Activated CD4-positive, alpha-beta memory T cell treated with anti-CD3 and anti-CD28 coated beads, Interleukin-2, amount 10 ng/mL, durations not matched to agents 7 days and 5 days (primary cell): ENCODE measurements at regions not wholly inside any gene's neighbourhood (a gene's known extent, or its start where the extent isn't known, plus 50 kb on each side); places are given as distances from the start of the nearest gene placed in this dataset.
"Not testable (repeated sequence)": the region's sequence is repeated elsewhere in the genome, so short reads cannot be mapped to it uniquely, and the experiment has no call there.

ENCODE experiments used
- CTCF ChIA-PET: fragments of 350-600 bp; sonication (Branson Sonifier 250); formaldehyde crosslinking; loops from one replicate; lab custom pipeline; 2021; ENCODE audit warnings: antibody characterized with exemption, inconsistent platforms; lab: Charles Lee
- POLR2A ChIA-PET: fragments of 350-600 bp; sonication (Branson Sonifier 250); formaldehyde crosslinking; loops from one replicate; lab custom pipeline; 2021; ENCODE audit warnings: antibody characterized with exemption; lab: Charles Lee
- DNase-seq: peaks from one replicate; pipeline ENCODE4 v3.0.0-alpha.2; 2020
- H3K27ac Mint-ChIP-seq: one replicate; pipeline ENCODE4 v1.8.0; 2021; ENCODE audit warnings: mild to moderate bottlenecking, mixed read lengths
- H3K27me3 Mint-ChIP-seq: one replicate; pipeline ENCODE4 v1.8.0; 2021; ENCODE audit warnings: mixed read lengths
- H3K36me3 Mint-ChIP-seq: one replicate; pipeline ENCODE4 v1.8.0; 2021; ENCODE audit warnings: low read depth, mixed read lengths
- H3K4me1 Mint-ChIP-seq: one replicate; pipeline ENCODE4 v1.8.0; 2021; ENCODE audit warnings: mixed read lengths
- H3K4me3 Mint-ChIP-seq: one replicate; pipeline ENCODE4 v1.8.0; 2021; ENCODE audit warnings: mild to moderate bottlenecking, mixed read lengths
- H3K9me3 Mint-ChIP-seq: one replicate; pipeline ENCODE4 v1.8.0; 2021; ENCODE audit warnings: mixed read lengths

DNA sequence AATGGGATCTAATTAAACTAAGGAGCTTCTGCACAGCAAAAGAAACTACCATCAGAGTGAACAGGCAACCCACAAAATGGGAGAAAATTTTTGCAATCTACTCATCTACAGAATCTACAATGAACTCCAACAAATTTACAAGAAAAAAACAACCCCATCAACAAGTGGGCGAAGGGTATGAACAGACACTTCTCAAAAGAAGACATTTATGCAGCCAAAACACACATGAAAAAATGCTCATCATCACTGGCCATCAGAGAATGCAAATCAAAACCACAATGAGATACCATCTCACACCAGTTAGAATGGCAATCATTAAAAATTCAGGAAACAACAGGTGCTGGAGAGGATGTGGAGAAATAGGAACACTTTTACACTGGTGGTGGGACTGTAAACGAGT, 55.6 kb upstream of the MAN1A1 start:
- H3K27me3 Mint-ChIP-seq = peaks cover 14% of the 10 kb centered on the region
- H3K9me3 Mint-ChIP-seq, H3K27ac Mint-ChIP-seq, DNase-seq, CTCF ChIA-PET, H3K4me3 Mint-ChIP-seq, H3K36me3 Mint-ChIP-seq, POLR2A ChIA-PET, H3K4me1 Mint-ChIP-seq: not testable (repeated sequence)
